ENCODE measurements at regions not wholly inside any gene's neighbourhood (a gene's known extent, or its start where the extent isn't known, plus 50 kb on each side); places are given as distances from the start of the nearest gene placed in this dataset.

DNA sequence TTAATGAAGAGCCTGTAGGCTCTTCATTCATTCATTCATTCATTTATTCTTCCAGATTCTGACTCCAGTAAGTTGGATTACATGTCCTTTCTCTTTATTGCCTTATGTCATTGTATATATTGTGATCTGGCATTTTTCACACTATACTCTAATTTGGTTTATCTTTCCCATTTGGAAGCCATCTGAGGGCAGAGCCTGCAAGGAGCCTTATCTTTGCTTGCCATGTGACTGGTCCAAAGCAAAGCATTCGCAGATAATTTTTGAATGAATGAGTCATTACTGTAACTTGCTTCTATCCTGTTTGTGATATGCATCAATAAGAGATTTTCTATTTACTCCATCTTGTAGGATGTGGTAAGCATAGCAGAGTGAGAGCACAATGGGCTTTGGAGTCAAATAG lies 108.4 kb upstream of the DAB1 start:
- TF ChIP-seq, protein P1, sequence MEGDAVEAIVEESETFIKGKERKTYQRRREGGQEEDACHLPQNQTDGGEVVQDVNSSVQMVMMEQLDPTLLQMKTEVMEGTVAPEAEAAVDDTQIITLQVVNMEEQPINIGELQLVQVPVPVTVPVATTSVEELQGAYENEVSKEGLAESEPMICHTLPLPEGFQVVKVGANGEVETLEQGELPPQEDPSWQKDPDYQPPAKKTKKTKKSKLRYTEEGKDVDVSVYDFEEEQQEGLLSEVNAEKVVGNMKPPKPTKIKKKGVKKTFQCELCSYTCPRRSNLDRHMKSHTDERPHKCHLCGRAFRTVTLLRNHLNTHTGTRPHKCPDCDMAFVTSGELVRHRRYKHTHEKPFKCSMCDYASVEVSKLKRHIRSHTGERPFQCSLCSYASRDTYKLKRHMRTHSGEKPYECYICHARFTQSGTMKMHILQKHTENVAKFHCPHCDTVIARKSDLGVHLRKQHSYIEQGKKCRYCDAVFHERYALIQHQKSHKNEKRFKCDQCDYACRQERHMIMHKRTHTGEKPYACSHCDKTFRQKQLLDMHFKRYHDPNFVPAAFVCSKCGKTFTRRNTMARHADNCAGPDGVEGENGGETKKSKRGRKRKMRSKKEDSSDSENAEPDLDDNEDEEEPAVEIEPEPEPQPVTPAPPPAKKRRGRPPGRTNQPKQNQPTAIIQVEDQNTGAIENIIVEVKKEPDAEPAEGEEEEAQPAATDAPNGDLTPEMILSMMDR (IDR thresholded peaks at IDR 0.05; ENCODE audit: poor library complexity), result no peak
- no peak for TF ChIP-seq EZH2 (IDR thresholded peaks at IDR 0.05; ENCODE audit: borderline replicate concordance)
